B cell (primary cell): ENCODE measurements at regions not wholly inside any gene's neighbourhood (a gene's known extent, or its start where the extent isn't known, plus 50 kb on each side); places are given as distances from the start of the nearest gene placed in this dataset.

Experiments
- ATAC-seq: fragments of 200-7000 bp; cut with Tn5 transposase; one replicate; pipeline ENCODE4 v1.10.0; 2021; ENCODE audit warnings: low read depth, mild to moderate bottlenecking, moderate number of reproducible peaks, moderate library complexity
- CTCF ChIA-PET: fragments of 350-600 bp; sonication (Branson Sonifier 250); formaldehyde crosslinking; loops from one replicate; lab custom pipeline; 2021; ENCODE audit warnings: antibody characterized with exemption, inconsistent platforms; lab: Charles Lee
- POLR2A ChIA-PET: fragments of 350-600 bp; sonication (Branson Sonifier 250); formaldehyde crosslinking; loops from one replicate; lab custom pipeline; 2021; ENCODE audit warnings: antibody characterized with exemption; lab: Charles Lee
- DNase-seq: peaks from one replicate; pipeline ENCODE4 v3.0.0; 2013
- H2AFZ ChIP-seq: 2 replicates; pipeline ENCODE4 v1.6.1; 2012; ENCODE audit warnings: mild to moderate bottlenecking, low read depth, low read length; ENCODE audit not compliant: insufficient read depth, poor library complexity, severe bottlenecking
- H3K27ac ChIP-seq, 2 donors: 1 replicate in 1 of 2; 2 replicates in 1 of 2; pipeline ENCODE4 v1.5.1; 2012 to 2013; ENCODE audit warnings: low read length in 2 of 2, mild to moderate bottlenecking in 2 of 2, moderate library complexity in 1 of 2
- H3K27me3 ChIP-seq, 4 experiments: fragments of 200-600 bp in 1 of 4; sonication (generic) in 1 of 4; replicated peaks in 1 of 4; 1 replicate in 2 of 4; 2 replicates in 2 of 4; pipeline versions ENCODE4 v1.6.1 to v1.7.0; 2013 to 2016; ENCODE audit warnings: low read length in 3 of 4, mild to moderate bottlenecking in 2 of 4, mixed read lengths in 1 of 4, moderate library complexity in 1 of 4; ENCODE audit not compliant: insufficient read depth in 4 of 4, control insufficient read depth in 3 of 4; ENCODE audit errors: control extremely low read depth in 1 of 4
- H3K36me3 ChIP-seq, 2 experiments: replicated peaks in 1 of 2; 1 replicate in 1 of 2; 2 replicates in 1 of 2; pipeline versions ENCODE4 v1.6.1 to v1.7.1; 2013; ENCODE audit warnings: low read length in 1 of 2; ENCODE audit not compliant: insufficient read depth in 2 of 2, control insufficient read depth in 1 of 2; ENCODE audit errors: control extremely low read depth in 1 of 2, extremely low read depth in 1 of 2
- H3K4me1 ChIP-seq, 2 donors: fragments of 200-600 bp in 1 of 2; sonication (generic) in 1 of 2; 1 replicate in 1 of 2; 2 replicates in 1 of 2; pipeline versions ENCODE4 v1.5.1 to v1.6.1; 2013 to 2017; ENCODE audit warnings: low read length in 2 of 2; ENCODE audit not compliant: control insufficient read depth in 2 of 2, insufficient read depth in 2 of 2
- H3K4me2 ChIP-seq: replicated peaks from 2 replicates; pipeline ENCODE3; 2012; ENCODE audit warnings: mild to moderate bottlenecking, low read depth, low read length; ENCODE audit not compliant: poor library complexity, severe bottlenecking
- H3K4me3 ChIP-seq, 5 experiments: fragments of 200-600 bp in 1 of 5; sonication (generic) in 1 of 5; 1 replicate in 3 of 5; 2 replicates in 2 of 5; pipeline versions ENCODE4 v1.5.1 to v1.7.0; 2011 to 2016; ENCODE audit warnings: low read length in 4 of 5, mild to moderate bottlenecking in 4 of 5, low read depth in 2 of 5, control low read depth in 1 of 5, moderate library complexity in 1 of 5; ENCODE audit not compliant: insufficient read depth in 1 of 5; ENCODE audit errors: control extremely low read depth in 1 of 5, extremely low read depth in 1 of 5
- H3K79me2 ChIP-seq: fragments of 200-600 bp; sonication (generic); one replicate; pipeline ENCODE4 v1.6.0; 2016; ENCODE audit warnings: low read length; ENCODE audit not compliant: control insufficient read depth, insufficient read depth
- H3K9ac ChIP-seq: fragments of 200-600 bp; sonication (generic); 2 replicates; pipeline ENCODE4 v1.6.1; 2017; ENCODE audit warnings: mild to moderate bottlenecking, low read length, moderate library complexity
- H3K9me3 ChIP-seq, 3 donors: one replicate each; pipeline versions ENCODE4 v1.6.1 to v1.7.1; 2013; ENCODE audit warnings: low read length in 2 of 3; ENCODE audit not compliant: control insufficient read depth in 2 of 3, insufficient read depth in 1 of 3; ENCODE audit errors: control extremely low read depth in 1 of 3
- H4K20me1 ChIP-seq: 2 replicates; pipeline ENCODE4 v1.6.0; 2012; ENCODE audit warnings: mild to moderate bottlenecking, low read length; ENCODE audit not compliant: insufficient read depth, control insufficient read depth, poor library complexity, severe bottlenecking
- H3K27ac Mint-ChIP-seq: one replicate; pipeline ENCODE4 v1.8.0; 2021; ENCODE audit warnings: mixed read lengths
- H3K27me3 Mint-ChIP-seq: one replicate; pipeline ENCODE4 v1.8.0; 2021; ENCODE audit warnings: mixed read lengths
- H3K4me1 Mint-ChIP-seq: one replicate; pipeline ENCODE4 v1.8.0; 2021; ENCODE audit warnings: mixed read lengths
- H3K4me3 Mint-ChIP-seq: one replicate; pipeline ENCODE4 v1.8.0; 2021; ENCODE audit warnings: mixed read lengths
- H3K9me3 Mint-ChIP-seq: one replicate; pipeline ENCODE4 v1.8.0; 2022; ENCODE audit warnings: mixed read lengths; ENCODE audit not compliant: insufficient read depth
- EZH2 ChIP-seq: IDR thresholded peaks from 2 replicates; pipeline ENCODE4 v1.6.1; 2012; ENCODE audit warnings: borderline replicate concordance, low read depth, mild to moderate bottlenecking, moderate library complexity, low read length; ENCODE audit not compliant: insufficient read depth, poor library complexity, severe bottlenecking
- WGBS: methylation state at CpG from one replicate; pipeline ENCODE4 v1.1.5; 2013; ENCODE audit warnings: missing lambda C conversion rate; ENCODE audit not compliant: insufficient coverage; 5-methylcytosine and 5-hydroxymethylcytosine counted together
- intact Hi-C: fragments of 100-400 bp; cut with micrococcal nuclease; formaldehyde crosslinking; loops from one replicate; pipeline ENCODE4 v1.10.0; 2022
- TF ChIP-seq, protein P1 (sequence below): fragments of 200-600 bp; IDR thresholded peaks from one replicate; pipeline ENCODE4 v1.8.0; 2022; ENCODE audit warnings: antibody characterized with exemption, mild to moderate bottlenecking

DNA sequence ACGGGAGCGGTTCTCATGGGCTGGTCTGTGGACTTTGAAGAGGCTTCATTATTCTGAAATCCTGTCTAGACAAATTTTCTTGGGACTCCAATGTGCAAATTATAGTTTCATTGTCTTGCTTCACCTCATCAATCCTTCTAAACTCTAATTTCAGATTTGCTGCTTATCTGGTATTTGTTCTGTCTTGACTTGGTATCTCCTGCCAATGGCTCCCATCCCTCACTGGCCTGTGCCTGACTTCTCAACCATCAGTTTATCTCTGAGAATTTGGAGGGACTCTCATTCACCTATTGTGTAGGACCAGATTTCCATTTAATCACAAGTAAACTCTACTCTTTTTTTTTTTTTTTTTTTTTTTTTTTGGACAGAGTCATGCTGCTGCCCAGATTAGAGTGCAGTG lies 960.2 kb upstream of the NR2F2 start:
- Mint-ChIP-seq H3K4me1 (no peaks in the 10 kb centered on the region), H3K4me3 (no peak overlapping the region), H3K9me3 (peaks cover 3% of the 10 kb centered on the region), H3K27me3 (no peaks in the 10 kb centered on the region), H3K27ac (no peak overlapping the region)
- Histone ChIP-seq H3K27me3 (no peaks in the 10 kb centered on the region), H3K9me3 (no peaks in the 10 kb centered on the region), H3K36me3 (no peaks in the 10 kb centered on the region), H2AFZ (no peak overlapping the region), H3K79me2 (no peaks in the 10 kb centered on the region), H3K4me1 (no peaks in the 10 kb centered on the region), H3K4me3 (no peak overlapping the region), H3K27ac (no peak overlapping the region), H4K20me1 (no peaks in the 10 kb centered on the region), H3K9ac (no peak overlapping the region), H3K4me2 (no peak overlapping the region)
- no peak for TF ChIP-seq EZH2
- TF ChIP-seq, protein P1, sequence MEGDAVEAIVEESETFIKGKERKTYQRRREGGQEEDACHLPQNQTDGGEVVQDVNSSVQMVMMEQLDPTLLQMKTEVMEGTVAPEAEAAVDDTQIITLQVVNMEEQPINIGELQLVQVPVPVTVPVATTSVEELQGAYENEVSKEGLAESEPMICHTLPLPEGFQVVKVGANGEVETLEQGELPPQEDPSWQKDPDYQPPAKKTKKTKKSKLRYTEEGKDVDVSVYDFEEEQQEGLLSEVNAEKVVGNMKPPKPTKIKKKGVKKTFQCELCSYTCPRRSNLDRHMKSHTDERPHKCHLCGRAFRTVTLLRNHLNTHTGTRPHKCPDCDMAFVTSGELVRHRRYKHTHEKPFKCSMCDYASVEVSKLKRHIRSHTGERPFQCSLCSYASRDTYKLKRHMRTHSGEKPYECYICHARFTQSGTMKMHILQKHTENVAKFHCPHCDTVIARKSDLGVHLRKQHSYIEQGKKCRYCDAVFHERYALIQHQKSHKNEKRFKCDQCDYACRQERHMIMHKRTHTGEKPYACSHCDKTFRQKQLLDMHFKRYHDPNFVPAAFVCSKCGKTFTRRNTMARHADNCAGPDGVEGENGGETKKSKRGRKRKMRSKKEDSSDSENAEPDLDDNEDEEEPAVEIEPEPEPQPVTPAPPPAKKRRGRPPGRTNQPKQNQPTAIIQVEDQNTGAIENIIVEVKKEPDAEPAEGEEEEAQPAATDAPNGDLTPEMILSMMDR: no peak
- ATAC-seq (no peak), DNase-seq (no peak)
- intact Hi-C loops: no loop called here
- ChIA-PET POLR2A (no interaction called here), CTCF (no interaction called here)
- WGBS: 92% methylated on average over 2 of the region's 2 CpGs

DNA sequence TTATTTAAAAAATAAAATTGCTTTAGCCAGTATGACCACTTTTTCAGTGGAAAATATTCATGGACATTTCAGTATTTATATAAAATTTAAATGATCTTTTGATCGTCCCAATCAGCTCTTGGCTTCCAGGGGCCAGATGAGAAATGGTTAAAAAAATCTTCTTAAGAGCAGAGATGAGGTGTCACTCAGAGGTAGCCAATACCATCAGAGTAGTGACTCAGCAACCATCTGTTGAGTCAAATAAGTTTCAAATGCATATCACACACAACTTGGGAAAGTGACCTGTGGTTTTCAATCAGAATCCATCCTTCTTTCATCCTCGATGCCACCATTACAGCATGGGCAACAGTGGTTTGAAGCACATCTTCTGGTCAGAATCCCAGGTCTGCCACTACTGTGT lies 958.8 kb upstream of the NR2F2 start:
- Histone ChIP-seq H3K27ac (no peak overlapping the region), H3K4me3 (no peak overlapping the region), H3K4me2 (no peak overlapping the region), H3K9me3 (no peaks in the 10 kb centered on the region), H3K27me3 (no peaks in the 10 kb centered on the region), H3K9ac (no peak overlapping the region), H2AFZ (no peak overlapping the region), H3K4me1 (no peaks in the 10 kb centered on the region), H3K36me3 (no peaks in the 10 kb centered on the region), H4K20me1 (no peaks in the 10 kb centered on the region), H3K79me2 (no peaks in the 10 kb centered on the region)
- intact Hi-C loops: no loop called here
- H3K27me3 Mint-ChIP-seq: no peaks in the 10 kb centered on the region
- H3K4me1 Mint-ChIP-seq: no peaks in the 10 kb centered on the region
- no peak for ATAC-seq
- H3K27ac Mint-ChIP-seq: no peak overlapping the region
- H3K4me3 Mint-ChIP-seq: no peak overlapping the region
- TF ChIP-seq, protein P1: no peak
- no peak for TF ChIP-seq EZH2
- POLR2A ChIA-PET: no interaction called here
- DNase-seq: no peak
- peaks cover 3% of the 10 kb centered on the region for H3K9me3 Mint-ChIP-seq
- CTCF ChIA-PET: no interaction called here
- no CpG with 5 or more reads among the region's 2 CpGs for WGBS
